ENCODE measurements at regions not wholly inside any gene's neighbourhood (a gene's known extent, or its start where the extent isn't known, plus 50 kb on each side); places are given as distances from the start of the nearest gene placed in this dataset.

GRCh38 chrX:79645749-79646148, 278.6 kb upstream of the ITM2A start:
- DNase-seq (ENCODE audit: low read depth in 2 of 3, low spot score in 2 of 3): no peak

GRCh38 chrX:79631526-79631925, 264.4 kb upstream of the ITM2A start:
- DNase-seq (ENCODE audit: low read depth in 2 of 3, low spot score in 2 of 3): no peak

- DNase-seq (ENCODE audit: low read depth in 2 of 3, low spot score in 2 of 3): no peak
These were observed 263.2 kb upstream of the ITM2A start for GRCh38 chrX:79630033-79631009.

- DNase-seq (ENCODE audit: low read depth in 2 of 3, low spot score in 2 of 3): no peak
These were observed 256.1 kb upstream of the ITM2A start for GRCh38 chrX:79623098-79623762.

GRCh38 chrX:79618280-79618679, 251.1 kb upstream of the ITM2A start:
- DNase-seq (ENCODE audit: low read depth in 2 of 3, low spot score in 2 of 3): no peak

- DNase-seq (ENCODE audit: low read depth in 2 of 3, low spot score in 2 of 3): no peak
These were observed 237.2 kb upstream of the ITM2A start for GRCh38 chrX:79604364-79604763.

GRCh38 chrX:79601341-79602131, 234.4 kb upstream of the ITM2A start:
- DNase-seq (ENCODE audit: low read depth in 2 of 3, low spot score in 2 of 3): no peak

GRCh38 chrX:79592259-79592658, 225.1 kb upstream of the ITM2A start:
- DNase-seq (ENCODE audit: low read depth in 2 of 3, low spot score in 2 of 3): no peak

GRCh38 chrX:79588233-79588632, 221.1 kb upstream of the ITM2A start:
- DNase-seq (ENCODE audit: low read depth in 2 of 3, low spot score in 2 of 3): no peak

GRCh38 chrX:79573760-79574159, 206.6 kb upstream of the ITM2A start:
- DNase-seq (ENCODE audit: low read depth in 2 of 3, low spot score in 2 of 3): no peak

GRCh38 chrX:79572566-79572965, 205.4 kb upstream of the ITM2A start:
- no peak for DNase-seq (ENCODE audit: low read depth in 2 of 3, low spot score in 2 of 3)

- no peak for DNase-seq (ENCODE audit: low read depth in 2 of 3, low spot score in 2 of 3)
These were observed 203.5 kb upstream of the ITM2A start for GRCh38 chrX:79570524-79571240.

- no peak for DNase-seq (ENCODE audit: low read depth in 2 of 3, low spot score in 2 of 3)
These were observed 201.2 kb upstream of the ITM2A start for GRCh38 chrX:79568309-79568708.

GRCh38 chrX:79564362-79564761, 197.2 kb upstream of the ITM2A start:
- no peak for DNase-seq (ENCODE audit: low read depth in 2 of 3, low spot score in 2 of 3)

- DNase-seq (ENCODE audit: low read depth in 2 of 3, low spot score in 2 of 3): no peak
These were observed 192.2 kb upstream of the ITM2A start for GRCh38 chrX:79559290-79559689.

GRCh38 chrX:79557212-79557611, 190.1 kb upstream of the ITM2A start:
- no peak for DNase-seq (ENCODE audit: low read depth in 2 of 3, low spot score in 2 of 3)

GRCh38 chrX:79556800-79557199, 189.7 kb upstream of the ITM2A start:
- DNase-seq (ENCODE audit: low read depth in 2 of 3, low spot score in 2 of 3): no peak

GRCh38 chrX:79530310-79531108, 163.4 kb upstream of the ITM2A start:
- no peak for DNase-seq (ENCODE audit: low read depth in 2 of 3, low spot score in 2 of 3)

- DNase-seq (ENCODE audit: low read depth in 2 of 3, low spot score in 2 of 3): no peak
These were observed 157.5 kb upstream of the ITM2A start for GRCh38 chrX:79524642-79525041.

- no peak for DNase-seq (ENCODE audit: low read depth in 2 of 3, low spot score in 2 of 3)
These were observed 148.4 kb upstream of the ITM2A start for GRCh38 chrX:79515529-79515928.
